H1 (cell line): ENCODE measurements at regions not wholly inside any gene's neighbourhood (a gene's known extent, or its start where the extent isn't known, plus 50 kb on each side); places are given as distances from the start of the nearest gene placed in this dataset.

ENCODE experiments used
- CTCF ChIA-PET: fragments of 300-600 bp; sonication (Branson Sonifier 250); formaldehyde crosslinking; loops from one replicate; lab custom pipeline; 2021; ENCODE audit not compliant: partially characterized antibody; lab: Charles Lee
- POLR2A ChIA-PET: fragments of 300-600 bp; sonication (Branson Sonifier 250); formaldehyde crosslinking; loops from one replicate; lab custom pipeline; 2021; ENCODE audit warnings: inconsistent platforms; ENCODE audit not compliant: partially characterized antibody; lab: Charles Lee
- DNase-seq, 2 experiments: peaks; one replicate each; pipeline versions ENCODE4 v3.0.0 to v3.0.0-alpha.2; 2010 to 2022; ENCODE audit warnings: low spot score in 2 of 2, low read depth in 1 of 2, mixed read lengths in 1 of 2
- FAIRE-seq: peaks from 2 replicates; lab custom pipeline; 2011; peaks lifted over from hg19 to GRCh38; lab: Jason Lieb, UNC
- H2AFZ ChIP-seq: 2 replicates; pipeline ENCODE4 v1.8.1; 2012; ENCODE audit warnings: low read length, inconsistent platforms
- H2AK5ac ChIP-seq: 2 replicates; pipeline ENCODE4 v1.6.1; 2013; ENCODE audit warnings: low read depth, low read length
- H2BK120ac ChIP-seq: replicated peaks from 2 replicates; pipeline ENCODE3; 2013; ENCODE audit warnings: low read depth, low read length, inconsistent platforms
- H2BK12ac ChIP-seq: 2 replicates; pipeline ENCODE4 v1.6.1; 2013; ENCODE audit warnings: low read depth, low read length
- H2BK15ac ChIP-seq: 2 replicates; pipeline ENCODE4 v1.6.1; 2013; ENCODE audit warnings: low read length
- H2BK20ac ChIP-seq: 2 replicates; pipeline ENCODE4 v1.6.1; 2013; ENCODE audit warnings: low read length
- H2BK5ac ChIP-seq: 2 replicates; pipeline ENCODE4 v1.6.1; 2013; ENCODE audit warnings: low read depth, low read length
- H3K14ac ChIP-seq: 2 replicates; pipeline ENCODE4 v1.6.1; 2013; ENCODE audit warnings: inconsistent platforms; ENCODE audit not compliant: insufficient read length
- H3K18ac ChIP-seq: 2 replicates; pipeline ENCODE4 v1.6.1; 2013; ENCODE audit warnings: low read length; ENCODE audit errors: extremely low read depth
- H3K23ac ChIP-seq: 2 replicates; pipeline ENCODE4 v1.6.1; 2013; ENCODE audit warnings: inconsistent platforms; ENCODE audit not compliant: insufficient read length
- H3K23me2 ChIP-seq: 2 replicates; pipeline ENCODE4 v1.6.1; 2013; ENCODE audit warnings: low read depth, low read length
- H3K27ac ChIP-seq: 2 replicates; pipeline ENCODE4 v1.6.1; 2011; ENCODE audit warnings: low read depth, low read length, inconsistent platforms
- H3K27me3 ChIP-seq, 4 experiments: replicated peaks in 1 of 4; 1 replicate in 1 of 4; 2 replicates in 3 of 4; pipeline versions ENCODE4 v1.6.1 to v1.8.1; 2011 to 2013; ENCODE audit warnings: low read length in 3 of 4, mild to moderate bottlenecking in 3 of 4, inconsistent platforms in 2 of 4, mixed read lengths in 2 of 4, moderate library complexity in 1 of 4; ENCODE audit not compliant: control insufficient read depth in 3 of 4, insufficient read depth in 3 of 4; ENCODE audit errors: extremely low read depth in 1 of 4
- H3K36me3 ChIP-seq, 4 experiments: 2 replicates each; pipeline versions ENCODE4 v1.6.1 to v1.8.1; 2011 to 2013; ENCODE audit warnings: mild to moderate bottlenecking in 4 of 4, low read length in 3 of 4, moderate library complexity in 2 of 4, control low read depth in 1 of 4, inconsistent platforms in 1 of 4; ENCODE audit not compliant: insufficient read depth in 4 of 4, control insufficient read depth in 2 of 4
- H3K4ac ChIP-seq: replicated peaks from 2 replicates; pipeline ENCODE3; 2013; ENCODE audit warnings: low read length, low read depth, mixed read lengths, inconsistent platforms; ENCODE audit not compliant: insufficient read length
- H3K4me1 ChIP-seq, 4 experiments: replicated peaks in 1 of 4; 1 replicate in 1 of 4; 2 replicates in 3 of 4; pipeline versions ENCODE4 v1.6.1 to v1.8.1; 2011 to 2013; ENCODE audit warnings: low read length in 3 of 4, inconsistent platforms in 2 of 4, mixed read lengths in 1 of 4; ENCODE audit not compliant: insufficient read depth in 4 of 4, control insufficient read depth in 3 of 4
- H3K4me2 ChIP-seq, 2 experiments: 2 replicates each; pipeline versions ENCODE4 v1.6.1 to v1.8.1; 2011 to 2013; ENCODE audit warnings: low read depth in 2 of 2, low read length in 2 of 2, control low read depth in 1 of 2, inconsistent platforms in 1 of 2, mild to moderate bottlenecking in 1 of 2; ENCODE audit not compliant: insufficient read depth in 1 of 2
- H3K4me3 ChIP-seq, 4 experiments: fragments of 200-600, 300-600 bp in 1 of 4; sonication (generic), shearing (Covaris generic), sonication (Bioruptor Twin) in 1 of 4; 2 replicates each; pipeline versions ENCODE4 v1.5.1 to v1.8.1; 2011 to 2016; ENCODE audit warnings: low read length in 4 of 4, low read depth in 3 of 4, control low read depth in 2 of 4, inconsistent platforms in 2 of 4, mild to moderate bottlenecking in 2 of 4, mixed read lengths in 1 of 4, moderate library complexity in 1 of 4; ENCODE audit not compliant: insufficient read depth in 2 of 4; ENCODE audit errors: extremely low read depth in 1 of 4
- H3K56ac ChIP-seq: replicated peaks from 2 replicates; pipeline ENCODE3; 2013; ENCODE audit warnings: low read depth, mild to moderate bottlenecking, mixed read lengths, low read length, inconsistent platforms; ENCODE audit not compliant: insufficient read length
- H3K79me1 ChIP-seq: 2 replicates; pipeline ENCODE4 v1.6.1; 2013; ENCODE audit warnings: low read depth, low read length, control low read depth
- H3K79me2 ChIP-seq, 2 experiments: 2 replicates each; pipeline versions ENCODE4 v1.6.1 to v1.8.1; 2012 to 2013; ENCODE audit warnings: low read length in 2 of 2, mild to moderate bottlenecking in 2 of 2, inconsistent platforms in 1 of 2; ENCODE audit not compliant: insufficient read depth in 2 of 2, control insufficient read depth in 1 of 2
- H3K9ac ChIP-seq, 4 experiments: replicated peaks in 1 of 4; 1 replicate in 1 of 4; 2 replicates in 3 of 4; pipeline versions ENCODE4 v1.6.1 to v1.8.1; 2011 to 2013; ENCODE audit warnings: low read depth in 3 of 4, low read length in 3 of 4, control low read depth in 2 of 4, mild to moderate bottlenecking in 2 of 4, moderate library complexity in 2 of 4, inconsistent platforms in 1 of 4; ENCODE audit errors: extremely low read depth in 1 of 4
- H3K9me3 ChIP-seq, 2 experiments: 2 replicates each; pipeline versions ENCODE4 v1.6.1 to v1.8.1; 2012 to 2013; ENCODE audit warnings: mild to moderate bottlenecking in 2 of 2, moderate library complexity in 2 of 2, control low read depth in 1 of 2, inconsistent platforms in 1 of 2, low read depth in 1 of 2, low read length in 1 of 2, mixed read lengths in 1 of 2; ENCODE audit not compliant: insufficient read depth in 2 of 2
- H4K20me1 ChIP-seq, 2 experiments: replicated peaks in 1 of 2; 2 replicates each; pipeline versions ENCODE3 to v1.8.1; 2011 to 2013; ENCODE audit warnings: inconsistent platforms in 2 of 2, low read length in 2 of 2, mild to moderate bottlenecking in 1 of 2; ENCODE audit not compliant: insufficient read depth in 2 of 2, control insufficient read depth in 1 of 2
- H4K5ac ChIP-seq: 2 replicates; pipeline ENCODE4 v1.6.1; 2013; ENCODE audit warnings: low read length, low read depth, mixed read lengths, inconsistent platforms; ENCODE audit not compliant: insufficient read length
- H4K8ac ChIP-seq: 2 replicates; pipeline ENCODE4 v1.8.0; 2013; ENCODE audit warnings: mild to moderate bottlenecking, moderate library complexity, low read length, inconsistent platforms; ENCODE audit not compliant: insufficient read depth; ENCODE audit errors: extremely low read depth
- H4K91ac ChIP-seq: replicated peaks from 2 replicates; pipeline ENCODE3; 2013; ENCODE audit warnings: low read length, mixed read lengths, inconsistent platforms; ENCODE audit not compliant: insufficient read length
- ATF3 ChIP-seq: IDR thresholded peaks from 2 replicates; pipeline ENCODE4 v1.6.1; 2011; ENCODE audit warnings: low read depth, mild to moderate bottlenecking, low read length; ENCODE audit not compliant: insufficient read depth
- CBX8 ChIP-seq: fragments of 300-800, 300-1000 bp; sonication (generic); IDR thresholded peaks from 2 replicates; pipeline ENCODE4 v1.7.1; 2016; ENCODE audit warnings: low read depth, low read length, borderline replicate concordance
- CEBPB ChIP-seq: IDR thresholded peaks from 2 replicates; pipeline ENCODE4 v1.6.1; 2012; ENCODE audit warnings: low read depth, low read length
- CREB1 ChIP-seq: IDR thresholded peaks from 2 replicates; pipeline ENCODE4 v1.6.1; 2012; ENCODE audit warnings: inconsistent platforms
- FOSL1 ChIP-seq: IDR thresholded peaks from 2 replicates; pipeline ENCODE4 v1.6.1; 2011; ENCODE audit warnings: mild to moderate bottlenecking, low read depth, low read length, moderate library complexity; ENCODE audit not compliant: insufficient read depth
- NANOG ChIP-seq: IDR thresholded peaks from 2 replicates; pipeline ENCODE4 v1.6.1; 2011; ENCODE audit warnings: low read length, low read depth, mild to moderate bottlenecking, inconsistent platforms; ENCODE audit not compliant: insufficient read depth, poor library complexity, severe bottlenecking
- PHF8 ChIP-seq: fragments of 200-600 bp; sonication (generic); conservative IDR thresholded peaks from 2 replicates; pipeline ENCODE4 v1.7.1; 2012; ENCODE audit warnings: low read depth, mild to moderate bottlenecking, inconsistent platforms, low read length, moderate library complexity
- POLR2A ChIP-seq, 2 experiments: IDR thresholded peaks; 1 replicate in 1 of 2; 2 replicates in 1 of 2; pipeline ENCODE4 v1.6.1; 2011; ENCODE audit warnings: low read depth in 2 of 2, low read length in 2 of 2, mild to moderate bottlenecking in 2 of 2; ENCODE audit errors: control extremely low read depth in 1 of 2
- RAD21 ChIP-seq, 2 experiments: IDR thresholded peaks in 1 of 2; conservative IDR thresholded peaks in 1 of 2; 2 replicates each; pipeline ENCODE4 v1.6.1; 2011; ENCODE audit warnings: low read depth in 2 of 2, low read length in 2 of 2, improper control_type of control experiment in 1 of 2, inconsistent platforms in 1 of 2, mild to moderate bottlenecking in 1 of 2, moderate library complexity in 1 of 2
- RNF2 ChIP-seq: fragments of 200-900, 300-1000 bp; sonication (generic); IDR thresholded peaks from 2 replicates; pipeline ENCODE4 v1.7.1; 2016; ENCODE audit warnings: borderline replicate concordance, low read depth, mild to moderate bottlenecking, antibody characterized with exemption, low read length; ENCODE audit not compliant: poor library complexity, severe bottlenecking; ENCODE audit errors: missing control alignments
- SUZ12 ChIP-seq: fragments of 200-600 bp; sonication (generic); IDR thresholded peaks from 2 replicates; pipeline ENCODE4 v1.6.1; 2012; ENCODE audit warnings: mild to moderate bottlenecking, inconsistent platforms, low read length, moderate library complexity, mixed read lengths
- TAF1 ChIP-seq: IDR thresholded peaks from 2 replicates; pipeline ENCODE4 v1.6.1; 2011; ENCODE audit warnings: mild to moderate bottlenecking, low read depth, low read length
- YY1 ChIP-seq: IDR thresholded peaks from 2 replicates; pipeline ENCODE4 v1.6.1; 2011; ENCODE audit warnings: low read depth, mild to moderate bottlenecking, low read length
- ZNF274 ChIP-seq: IDR thresholded peaks from 2 replicates; pipeline ENCODE4 v1.7.0; 2012; ENCODE audit warnings: low read length, borderline replicate concordance; ENCODE audit errors: extremely low read depth
- WGBS, 2 experiments: shearing (Covaris generic) in 1 of 2; methylation state at CpG; one replicate each; pipeline versions ENCODE4 v1.1.6 to v1.1.7; 2013 to 2015; ENCODE audit warnings: low lambda C conversion rate in 2 of 2, mixed read lengths in 2 of 2, inconsistent platforms in 1 of 2, low coverage in 1 of 2, missing lambda C conversion rate in 1 of 2; ENCODE audit not compliant: insufficient replicate concordance in 2 of 2, insufficient coverage in 1 of 2, insufficient read length in 1 of 2; ENCODE audit errors: extremely low coverage in 1 of 2, missing lambda C conversion rate in 1 of 2; 5-methylcytosine and 5-hydroxymethylcytosine counted together

DNA sequence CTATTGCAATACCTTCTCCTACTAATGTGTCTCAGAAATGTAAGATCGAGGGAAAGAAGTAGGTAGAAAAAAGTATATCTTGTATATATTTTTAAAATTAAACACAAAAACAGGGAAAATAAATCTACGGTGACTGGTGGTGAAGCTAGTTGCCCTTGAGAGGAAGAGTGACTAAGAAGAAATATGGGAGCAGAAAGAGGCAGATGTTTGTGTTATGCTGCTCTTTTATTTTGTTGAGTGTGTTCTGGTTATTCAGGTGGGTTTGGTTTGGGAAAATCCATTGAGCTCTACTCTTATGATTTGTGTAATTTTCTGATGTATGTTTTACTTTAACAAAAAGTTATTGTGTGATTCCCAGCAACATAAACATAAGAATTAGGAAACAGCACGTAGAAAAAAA lies 444.9 kb upstream of the B3GALT2 start:
- Histone ChIP-seq H2BK12ac (no peak overlapping the region), H3K27me3 (no peaks in the 10 kb centered on the region), H3K36me3 (no peaks in the 10 kb centered on the region), H3K79me1 (no peaks in the 10 kb centered on the region), H3K4ac (no peak overlapping the region), H3K9me3 (no peaks in the 10 kb centered on the region), H3K4me2 (no peak overlapping the region), H3K23me2 (no peaks in the 10 kb centered on the region), H3K56ac (no peak overlapping the region), H3K18ac (no peak overlapping the region), H2BK120ac (no peak overlapping the region), H2BK5ac (no peak overlapping the region), H2AK5ac (no peak overlapping the region), H4K5ac (no peak overlapping the region), H3K14ac (no peak overlapping the region), H3K4me1 (no peaks in the 10 kb centered on the region), H2AFZ (no peak overlapping the region), H4K8ac (no peak overlapping the region), H4K91ac (no peak overlapping the region), H4K20me1 (no peaks in the 10 kb centered on the region), H2BK20ac (no peak overlapping the region), H3K4me3 (no peak overlapping the region), H3K23ac (no peak overlapping the region), H2BK15ac (no peak overlapping the region), H3K27ac (no peak overlapping the region), H3K79me2 (no peaks in the 10 kb centered on the region), H3K9ac (no peak overlapping the region)
- no peak for FAIRE-seq
- DNase-seq: no peak
- POLR2A ChIA-PET: no interaction called here
- 89% methylated on average over 3 of the region's 3 CpGs; no CpG with 5 or more reads in 1 of the 2 experiments for WGBS, 2 experiments
- CTCF ChIA-PET: interaction anchor here (0.7 to 1.0 kb wide), 2 partner anchors 49 to 151 kb away, joined by 3 to 4 read pairs; no protein-coding TSS in a partner anchor
- TF ChIP-seq ZNF274 (no peak), RNF2 (no peak), FOSL1 (no peak), RAD21 (IDR thresholded peaks at IDR 0.05 in 1 of 2, conservative IDR thresholded peaks at IDR 0.05 in 1 of 2; ENCODE audit: low read depth in 2 of 2, low read length in 2 of 2) (no peak), CBX8 (no peak), NANOG (no peak), POLR2A (IDR thresholded peaks at IDR 0.05; ENCODE audit: control extremely low read depth in 1 of 2, low read depth in 2 of 2, low read length in 2 of 2) (no peak), CREB1 (no peak), ATF3 (no peak), PHF8 (no peak), SUZ12 (no peak), TAF1 (no peak), CEBPB (no peak), YY1 (no peak)
